VCaP (cell line): ENCODE measurements at regions not wholly inside any gene's neighbourhood (a gene's known extent, or its start where the extent isn't known, plus 50 kb on each side); places are given as distances from the start of the nearest gene placed in this dataset.
A peak's percentile ranks its signal among the peaks of the same experiment; 100 is the strongest.

ENCODE experiments used
- H3K27ac ChIP-seq: fragments of 450-650 bp; 2 replicates; pipeline ENCODE4 v1.5.1; 2017
- TF ChIP-seq, protein P1 (sequence below): fragments of 450-650 bp; conservative IDR thresholded peaks from 2 replicates; pipeline ENCODE4 v1.5.1; 2017; ENCODE audit warnings: mild to moderate bottlenecking, moderate library complexity

GRCh38 chr13:29920025-29920643 lies 69.7 kb upstream of the UBL3 start:
- H3K27ac ChIP-seq = peak overlapping the region; percentile 76; the same call in 1 of the 2 replicates
- TF ChIP-seq, protein P1, sequence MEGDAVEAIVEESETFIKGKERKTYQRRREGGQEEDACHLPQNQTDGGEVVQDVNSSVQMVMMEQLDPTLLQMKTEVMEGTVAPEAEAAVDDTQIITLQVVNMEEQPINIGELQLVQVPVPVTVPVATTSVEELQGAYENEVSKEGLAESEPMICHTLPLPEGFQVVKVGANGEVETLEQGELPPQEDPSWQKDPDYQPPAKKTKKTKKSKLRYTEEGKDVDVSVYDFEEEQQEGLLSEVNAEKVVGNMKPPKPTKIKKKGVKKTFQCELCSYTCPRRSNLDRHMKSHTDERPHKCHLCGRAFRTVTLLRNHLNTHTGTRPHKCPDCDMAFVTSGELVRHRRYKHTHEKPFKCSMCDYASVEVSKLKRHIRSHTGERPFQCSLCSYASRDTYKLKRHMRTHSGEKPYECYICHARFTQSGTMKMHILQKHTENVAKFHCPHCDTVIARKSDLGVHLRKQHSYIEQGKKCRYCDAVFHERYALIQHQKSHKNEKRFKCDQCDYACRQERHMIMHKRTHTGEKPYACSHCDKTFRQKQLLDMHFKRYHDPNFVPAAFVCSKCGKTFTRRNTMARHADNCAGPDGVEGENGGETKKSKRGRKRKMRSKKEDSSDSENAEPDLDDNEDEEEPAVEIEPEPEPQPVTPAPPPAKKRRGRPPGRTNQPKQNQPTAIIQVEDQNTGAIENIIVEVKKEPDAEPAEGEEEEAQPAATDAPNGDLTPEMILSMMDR = no peak

GRCh38 chr13:29918845-29919244 lies 68.4 kb upstream of the UBL3 start:
- H3K27ac ChIP-seq = peak overlapping the region; percentile 76

GRCh38 chr13:29917650-29918049 lies 67.2 kb upstream of the UBL3 start:
- TF ChIP-seq, protein P1 = no peak

More at GRCh38 chr13:29918845-29919244, 68.4 kb upstream of the UBL3 start:
- TF ChIP-seq, protein P1 = no peak

GRCh38 chr13:29914581-29914980 lies 64.2 kb upstream of the UBL3 start:
- H3K27ac ChIP-seq = no peak overlapping the region
- TF ChIP-seq, protein P1 = no peak

More at GRCh38 chr13:29917650-29918049, 67.2 kb upstream of the UBL3 start:
- H3K27ac ChIP-seq = peak overlapping the region; percentile 76; the same call in 1 of the 2 replicates

DNA sequence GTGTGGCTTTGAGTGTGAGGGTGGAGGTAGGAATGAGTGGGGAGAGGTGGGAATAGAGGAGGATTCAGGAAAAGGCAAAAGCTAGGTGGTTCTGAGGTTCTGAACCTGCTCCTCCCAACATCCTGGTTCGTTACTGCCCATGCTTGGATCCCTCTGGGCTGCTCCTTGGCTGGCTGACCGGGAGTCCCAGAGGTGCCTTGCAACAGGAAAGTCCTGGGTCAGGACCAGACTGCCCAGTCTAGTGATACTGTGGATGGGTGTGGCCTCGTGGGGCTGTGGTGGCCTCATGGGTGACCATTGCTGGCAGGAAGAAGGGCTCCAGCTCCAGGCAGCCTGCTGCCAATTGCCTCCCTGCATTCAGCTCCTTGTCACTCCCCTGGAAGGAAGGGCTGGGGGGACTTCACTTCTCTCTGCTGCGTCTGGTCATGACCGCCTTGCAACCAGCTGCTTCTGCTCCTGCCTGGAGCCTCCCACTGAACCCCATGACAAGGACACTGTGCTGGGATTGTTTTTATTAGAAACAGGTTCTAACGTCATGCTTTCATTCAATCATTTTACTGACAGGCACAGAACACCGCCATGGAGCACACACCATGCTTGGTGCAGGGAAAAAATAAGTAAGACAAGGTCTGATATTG lies 61.5 kb upstream of the UBL3 start:
- TF ChIP-seq, protein P1 = no peak
- no peak overlapping the region for H3K27ac ChIP-seq

DNA sequence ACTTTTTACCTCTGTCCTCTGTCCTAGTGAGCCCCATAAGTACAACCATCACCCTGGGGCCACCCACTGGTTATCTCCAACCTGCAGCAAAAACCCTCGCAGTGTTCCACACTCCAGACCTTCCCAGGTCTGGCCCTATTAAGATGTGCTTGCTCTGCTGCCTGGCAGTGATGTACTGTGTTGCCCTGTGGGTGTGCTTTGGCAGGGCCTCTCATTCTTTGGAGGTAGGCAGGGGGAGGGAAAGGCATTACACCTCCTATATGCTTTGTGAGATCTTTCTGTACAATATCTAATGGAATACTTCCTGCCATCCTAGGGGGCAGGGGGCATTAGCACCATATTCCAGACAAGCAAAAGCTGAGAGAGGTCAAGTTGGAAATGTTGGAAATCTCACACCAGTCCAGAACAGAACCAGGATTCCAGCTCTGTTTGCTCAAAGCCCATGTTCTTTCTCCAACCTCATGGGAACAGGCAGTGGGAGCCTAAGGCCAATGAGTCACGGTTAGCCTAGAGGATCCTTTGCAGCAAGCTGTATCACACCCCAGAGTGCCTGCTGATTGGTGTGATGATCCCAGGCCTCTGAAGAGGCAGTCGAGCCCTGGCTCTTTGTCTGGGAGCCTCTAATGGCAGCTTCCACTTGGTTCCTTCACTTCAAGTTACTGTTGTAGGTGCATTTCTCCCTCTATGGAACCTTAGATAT lies 59.7 kb upstream of the UBL3 start:
- no peak overlapping the region for H3K27ac ChIP-seq
- TF ChIP-seq, protein P1 = no peak

- no peak overlapping the region for H3K27ac ChIP-seq
- TF ChIP-seq, protein P1 = no peak
These were observed 58.8 kb upstream of the UBL3 start for GRCh38 chr13:29909081-29909730.
